Right lobe of liver (tissue), 4 donors: ENCODE measurements at regions not wholly inside any gene's neighbourhood (a gene's known extent, or its start where the extent isn't known, plus 50 kb on each side); places are given as distances from the start of the nearest gene placed in this dataset.

Experiments used
- CTCF ChIP-seq, 4 donors: fragments of 200-600 bp in 3 of 4; fragments of 450-650 bp in 1 of 4; IDR thresholded peaks; one replicate each; pipeline versions ENCODE4 v1.5.1 to v1.8.0; 2016 to 2022; ENCODE audit warnings: antibody characterized with exemption in 4 of 4, mild to moderate bottlenecking in 2 of 4
- POLR2A ChIP-seq: fragments of 450-650 bp; IDR thresholded peaks from one replicate; pipeline ENCODE4 v1.6.1; 2017; ENCODE audit warnings: antibody characterized with exemption, mild to moderate bottlenecking
- donor health status: DM: no; HTN: no; CAD: no.
- donor health status: DM: no; HTN: no; CAD: no.
- donor health status: DM: no; HTN: yes; CAD: no.

DNA sequence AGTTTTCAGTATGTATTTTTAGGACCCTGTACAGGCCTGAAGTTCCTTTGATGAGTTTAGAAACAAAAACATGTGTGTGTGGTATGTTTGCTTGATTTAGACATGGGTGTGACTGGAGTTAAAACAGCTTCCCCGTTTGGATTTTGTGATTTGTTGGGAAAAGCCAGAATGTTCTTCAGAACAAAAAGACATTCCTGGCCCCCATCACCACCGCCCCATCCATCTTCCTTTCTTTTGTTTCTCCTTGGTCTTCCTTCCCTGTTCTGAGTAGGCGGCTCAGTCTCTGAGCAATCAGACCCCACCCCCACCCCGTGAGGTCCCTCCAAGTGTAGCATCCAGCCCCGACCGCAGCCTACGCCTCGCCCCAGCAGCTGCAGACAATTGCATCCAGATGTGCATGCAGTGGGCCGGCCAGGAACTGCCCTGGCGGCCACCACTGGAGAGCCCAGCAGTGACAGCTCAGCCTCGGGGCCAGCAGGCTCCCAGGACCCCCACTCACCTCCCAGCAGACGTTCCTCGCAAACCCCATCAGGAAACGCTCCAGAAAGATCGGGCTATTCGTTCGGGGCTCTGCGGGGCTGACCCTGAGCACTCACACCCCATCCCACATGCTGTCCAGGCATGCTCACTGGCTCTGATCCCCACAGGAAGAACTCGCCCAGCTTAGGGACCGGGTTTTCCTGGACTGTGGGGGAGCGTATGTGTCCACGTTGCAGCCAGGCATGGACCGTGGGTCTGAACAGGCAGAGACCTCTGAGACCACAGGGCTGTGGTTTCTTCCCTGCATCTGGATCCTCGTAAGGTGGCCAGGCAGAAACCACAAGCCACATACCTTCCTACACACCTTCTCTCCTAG lies 99.8 kb upstream of the CDH5 start:
- no peak for TF ChIP-seq POLR2A
- TF ChIP-seq CTCF (IDR thresholded peaks at IDR 0.05): no peak
